ENCODE measurements at regions not wholly inside any gene's neighbourhood (a gene's known extent, or its start where the extent isn't known, plus 50 kb on each side); places are given as distances from the start of the nearest gene placed in this dataset.

DNA sequence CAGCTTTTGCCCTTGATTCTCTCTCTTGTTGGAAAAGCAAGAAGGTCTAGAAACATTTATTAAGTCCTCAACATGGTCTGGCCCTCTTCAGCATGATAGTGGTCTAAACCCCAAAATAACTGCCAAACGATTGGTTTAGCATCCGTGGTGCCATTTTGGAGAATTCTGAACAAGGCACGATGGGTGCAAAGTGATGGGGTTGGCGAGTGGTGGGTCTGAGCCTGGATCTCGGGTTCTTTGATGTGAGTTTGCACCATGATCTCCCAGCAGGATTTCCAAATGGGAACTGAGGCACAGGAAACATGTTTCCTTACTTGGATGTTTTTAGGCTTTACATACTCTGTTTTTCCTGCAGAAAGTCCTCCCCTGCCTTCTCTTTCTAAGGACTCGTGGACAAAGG lies 240.3 kb downstream of the MYCN start:
- DNase-seq, result no peak

GRCh38 chr2:16179701-16180416 lies 239.5 kb downstream of the MYCN start:
- no peak for DNase-seq

DNA sequence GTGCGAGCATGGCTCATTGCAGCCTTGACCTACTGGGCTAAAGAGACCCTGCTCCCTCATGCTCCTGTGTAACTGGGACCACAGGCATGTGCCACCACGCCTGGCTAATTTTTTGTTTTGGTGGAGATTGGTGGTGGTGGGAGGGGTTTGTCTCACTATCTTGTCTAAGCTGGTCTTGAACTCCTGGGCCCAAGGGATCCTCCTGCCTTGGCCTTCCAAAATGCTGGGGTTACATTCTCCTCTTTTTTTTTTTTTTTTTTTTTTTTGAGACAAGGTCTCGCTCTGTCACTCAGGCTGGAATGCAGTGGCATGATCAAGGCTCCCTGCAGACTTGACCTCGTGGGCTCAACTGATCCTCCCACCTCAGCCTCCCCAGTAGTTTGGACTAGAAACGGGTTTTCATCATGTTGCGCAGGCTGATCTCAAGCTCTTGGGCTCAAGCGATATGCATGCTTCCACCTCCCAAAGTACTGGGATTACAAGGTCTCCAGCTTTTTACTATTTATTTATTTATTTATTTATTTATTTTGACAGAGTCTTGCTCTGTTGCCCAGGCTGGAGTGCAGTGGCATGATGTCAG lies 238.3 kb downstream of the MYCN start:
- DNase-seq, result no peak

DNA sequence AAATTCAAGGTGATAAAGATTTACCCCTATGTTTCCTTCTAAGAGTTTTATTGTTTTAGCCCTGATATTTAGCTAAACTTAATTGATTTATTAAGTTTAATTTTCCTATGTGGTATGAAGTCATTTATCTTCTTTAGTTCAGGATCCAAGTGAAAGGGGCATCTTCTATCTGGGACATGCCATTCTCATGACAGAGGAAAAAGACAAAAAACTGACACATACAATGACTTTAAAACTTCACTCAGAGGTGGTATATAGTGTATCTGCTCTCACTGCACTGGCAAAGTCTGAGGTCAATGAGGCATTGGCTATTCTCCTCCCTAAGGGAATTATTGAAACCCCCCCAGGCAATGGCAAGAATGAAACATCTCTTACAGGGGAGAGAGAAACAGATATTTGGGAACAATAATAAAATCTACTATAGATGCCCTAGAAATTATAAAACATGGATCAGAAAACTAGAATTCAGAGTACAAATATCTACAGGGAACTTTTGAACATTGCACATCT lies 237.4 kb downstream of the MYCN start:
- no peak for DNase-seq

DNA sequence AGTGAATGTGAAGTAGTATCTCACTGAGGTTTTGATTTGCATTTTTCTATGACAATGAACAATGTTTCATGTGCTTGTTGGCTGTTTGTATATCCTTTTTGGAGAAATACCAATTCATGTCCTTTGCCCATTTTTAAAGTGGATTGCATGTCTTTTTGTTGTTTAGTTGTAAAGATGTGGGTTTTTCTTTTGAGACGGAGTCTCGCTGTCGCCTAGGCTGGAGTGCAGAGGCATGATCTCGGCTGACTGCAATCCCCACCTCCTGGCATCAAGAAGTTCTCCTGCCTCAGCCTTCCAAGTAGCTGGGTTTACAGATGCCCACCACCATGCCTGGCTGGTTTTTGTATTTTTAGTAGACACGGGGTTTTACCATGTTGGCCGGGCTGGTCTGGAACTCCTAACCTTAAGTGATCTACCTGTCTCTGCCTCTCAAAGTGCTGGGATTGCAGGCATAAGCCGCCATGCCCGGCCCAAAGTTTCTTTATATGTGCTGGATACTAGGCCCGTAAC lies 236.7 kb downstream of the MYCN start:
- no peak for DNase-seq

DNA sequence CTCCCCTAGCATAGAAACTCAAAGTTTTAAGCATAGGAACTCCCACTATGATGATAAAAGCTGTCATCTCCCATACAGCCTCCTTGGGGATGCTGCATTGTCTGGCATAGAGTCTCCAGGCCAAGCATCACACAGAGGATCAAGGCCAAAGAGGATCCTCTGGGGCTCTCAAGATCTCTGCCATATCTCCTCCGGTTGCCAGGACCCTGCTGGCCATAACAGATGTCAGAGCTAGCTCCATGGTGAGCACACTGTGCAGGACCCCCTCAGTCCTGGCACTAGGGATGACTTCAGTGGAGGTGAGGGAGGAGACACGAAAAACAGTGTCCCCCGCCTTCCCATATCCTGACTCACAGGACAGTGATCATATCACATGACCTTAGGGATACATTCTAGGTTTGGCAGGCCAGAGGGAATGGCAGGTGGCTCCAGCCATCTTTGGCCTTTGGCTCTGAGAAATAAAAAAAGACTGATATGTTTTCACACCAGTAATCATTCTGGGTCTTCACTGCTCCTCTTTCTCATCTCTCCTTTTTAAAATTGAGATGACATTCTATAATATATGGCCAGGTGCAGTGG lies 235.0 kb downstream of the MYCN start:
- no peak for DNase-seq

DNA sequence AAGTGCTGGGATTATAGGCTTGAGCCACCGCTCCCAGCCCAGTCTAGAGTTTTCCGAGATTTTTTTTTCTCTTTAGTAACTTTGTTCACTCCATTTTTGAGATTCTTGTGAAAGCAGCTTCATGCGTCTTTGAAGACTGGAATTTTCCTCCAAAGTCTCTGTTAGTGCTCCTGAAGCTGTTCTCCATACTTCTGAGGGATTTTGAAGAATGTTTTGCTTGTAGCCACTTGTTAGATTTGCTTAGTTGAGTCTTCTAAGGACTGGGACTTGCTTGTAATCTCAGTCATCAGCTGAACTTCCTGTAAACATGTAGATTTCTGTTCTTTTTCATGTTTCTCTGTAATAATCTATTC lies 234.3 kb downstream of the MYCN start:
- DNase-seq, result no peak

- no peak for DNase-seq
Measured at GRCh38 chr2:16173893-16174692, 233.7 kb downstream of the MYCN start.

DNA sequence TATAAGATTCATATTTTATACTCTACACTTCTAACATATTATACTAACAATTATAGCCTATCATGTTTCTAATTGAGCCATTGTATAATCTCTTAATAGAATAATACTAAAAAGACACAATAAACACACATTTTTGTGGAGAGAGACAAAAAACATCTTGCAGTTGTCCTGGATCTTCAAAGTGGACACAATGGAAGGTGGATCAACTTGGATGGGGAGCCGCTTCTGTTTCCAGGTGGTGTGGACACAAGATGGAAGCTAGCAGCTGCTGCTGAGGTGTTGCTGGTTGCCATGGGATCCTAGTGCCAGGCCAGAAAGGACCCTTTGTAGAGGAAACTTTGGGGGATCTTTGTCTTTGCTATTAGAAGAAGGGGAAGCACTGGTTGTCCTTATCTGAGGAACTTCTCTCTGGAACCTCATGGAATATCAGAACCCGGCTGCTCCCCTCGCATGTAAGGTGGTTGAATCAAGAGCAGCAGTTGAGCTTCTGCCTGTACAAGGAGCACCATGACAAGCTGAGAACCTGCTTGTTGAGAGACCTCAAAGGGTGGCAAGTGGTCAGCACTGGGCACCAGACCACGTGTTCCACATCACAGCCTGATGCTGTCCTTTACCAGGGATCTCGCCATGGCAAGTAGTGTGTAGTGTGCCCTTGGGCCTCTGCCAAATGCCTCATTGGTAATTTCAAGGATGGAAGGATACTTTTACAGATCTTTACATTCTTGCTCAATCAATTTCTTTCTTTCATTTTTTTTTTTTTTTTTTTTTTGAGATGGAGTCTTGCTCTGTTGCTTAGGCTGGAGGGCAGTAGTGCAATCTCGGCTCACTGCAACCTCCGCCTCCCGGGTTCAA lies 232.2 kb downstream of the MYCN start:
- no peak for DNase-seq

DNA sequence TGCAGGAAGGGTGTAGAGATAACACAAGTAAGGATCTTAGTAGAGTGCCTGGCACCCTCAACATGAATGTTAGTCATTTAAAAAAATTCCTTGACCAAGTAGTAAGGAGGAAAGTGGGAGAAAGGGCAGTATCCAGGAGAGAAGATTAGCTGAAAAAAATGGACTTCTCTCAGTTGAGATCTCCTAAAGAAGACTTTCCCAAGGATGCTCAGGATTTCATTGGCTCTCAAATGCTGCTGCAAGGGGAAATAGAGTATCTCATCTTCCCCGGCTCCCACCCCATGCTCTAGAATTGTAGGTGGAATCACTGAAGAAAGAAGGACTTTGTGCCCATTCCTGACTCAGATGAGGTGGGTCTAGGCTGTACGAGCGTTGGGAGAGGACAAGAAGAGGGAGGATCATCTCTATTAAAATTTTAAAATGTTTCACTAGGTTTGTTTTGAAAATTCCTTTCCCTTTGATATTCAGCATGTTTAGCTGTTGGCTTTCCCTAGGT lies 231.1 kb downstream of the MYCN start:
- no peak for DNase-seq

DNA sequence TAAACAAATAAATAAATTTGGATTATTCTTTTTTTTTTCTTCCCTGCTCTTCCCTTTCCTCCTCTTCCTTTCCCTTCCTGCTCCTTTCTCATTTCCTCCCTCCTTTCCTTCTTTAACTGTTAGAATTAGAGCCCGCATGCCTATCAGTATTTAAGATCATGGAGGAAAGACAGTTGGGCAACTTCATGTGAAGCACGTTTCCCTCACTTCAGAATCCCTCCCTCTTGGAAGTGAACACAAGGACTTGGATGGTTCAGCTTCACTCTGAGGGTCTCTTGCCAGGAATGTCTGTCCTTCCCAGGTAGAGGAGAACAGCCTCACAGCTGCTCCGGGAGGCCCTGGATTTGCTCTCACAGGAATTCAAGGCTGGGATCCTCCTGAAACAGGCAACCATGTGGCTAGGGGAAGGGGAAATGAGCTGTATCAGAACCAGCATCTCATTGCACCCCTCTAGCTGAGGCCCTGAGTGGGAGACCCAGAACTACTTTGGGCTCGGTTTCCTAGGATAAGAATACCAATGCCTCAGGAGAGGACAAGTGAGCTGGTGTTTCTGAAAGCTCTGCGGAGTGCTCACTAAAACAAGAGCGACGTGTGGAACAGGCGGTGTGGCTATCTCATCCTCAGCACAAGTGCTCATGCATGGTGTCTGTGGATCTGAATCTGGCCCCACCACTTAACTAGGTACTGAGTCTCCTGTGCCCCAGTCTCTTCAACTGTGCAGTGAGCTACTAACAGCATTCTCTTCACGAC lies 230.5 kb downstream of the MYCN start:
- no peak for DNase-seq

- DNase-seq, result no peak
Measured at GRCh38 chr2:16169381-16169960, 229.1 kb downstream of the MYCN start.

- DNase-seq, result no peak
Measured at GRCh38 chr2:16168506-16169264, 228.3 kb downstream of the MYCN start.

DNA sequence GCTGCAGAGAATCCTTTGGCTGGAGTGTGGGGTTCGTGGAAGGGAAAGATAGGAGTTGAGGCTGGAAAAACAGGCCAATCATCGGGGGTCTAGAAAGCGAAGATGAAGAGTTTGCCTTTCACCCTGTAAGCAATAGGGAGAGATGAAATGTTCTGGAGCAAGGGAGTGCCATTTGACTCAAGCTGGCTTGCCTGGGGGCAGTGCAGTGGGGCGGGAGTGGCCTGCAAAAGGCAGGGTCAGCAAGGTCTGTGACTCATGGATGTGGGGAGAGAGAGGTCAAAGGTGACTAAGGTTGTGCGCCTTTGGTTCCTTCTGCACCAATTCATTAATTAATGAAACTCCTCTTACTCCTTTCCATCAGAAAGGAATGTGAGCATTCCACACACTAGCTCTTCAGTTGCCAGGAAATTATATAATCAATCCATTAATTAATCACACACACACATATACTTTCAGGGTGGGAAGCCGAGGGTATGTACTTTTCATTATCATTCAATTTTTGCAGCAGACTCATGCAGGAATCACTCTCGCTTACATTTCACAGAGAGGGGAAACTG lies 227.6 kb downstream of the MYCN start:
- no peak for DNase-seq

- DNase-seq, result no peak
Measured at GRCh38 chr2:16167451-16167861, 227.1 kb downstream of the MYCN start.

- DNase-seq, result no peak
Measured at GRCh38 chr2:16166327-16166981, 226.1 kb downstream of the MYCN start.

GRCh38 chr2:16165518-16166326 lies 225.4 kb downstream of the MYCN start:
- DNase-seq, result no peak

- DNase-seq, result no peak
Measured at GRCh38 chr2:16162491-16163040, 222.2 kb downstream of the MYCN start.

Data from CD4-positive, alpha-beta T cell treated with Interferon alpha-2 for 1 hour (primary cell).